GM18907 (cell line): ENCODE measurements at regions not wholly inside any gene's neighbourhood (a gene's known extent, or its start where the extent isn't known, plus 50 kb on each side); places are given as distances from the start of the nearest gene placed in this dataset.
"Not testable (repeated sequence)": the region's sequence is repeated elsewhere in the genome, so short reads cannot be mapped to it uniquely, and the experiment has no call there.

ENCODE experiments used
- ATAC-seq: cut with Tn5 transposase; IDR thresholded peaks from one replicate; pipeline ENCODE4 v1.9.1; 2021; ENCODE audit warnings: mild to moderate bottlenecking, moderate library complexity; ENCODE audit not compliant: unreplicated experiment

- ATAC-seq, result no peak
Observed at GRCh38 chr22:48936391-48936790, 891.3 kb downstream of the BRD1 start.

- no peak for ATAC-seq
Observed at GRCh38 chr22:48934446-48934845, 893.2 kb downstream of the BRD1 start.

- no peak for ATAC-seq
Observed at GRCh38 chr22:48931452-48931851, 896.2 kb downstream of the BRD1 start.

DNA sequence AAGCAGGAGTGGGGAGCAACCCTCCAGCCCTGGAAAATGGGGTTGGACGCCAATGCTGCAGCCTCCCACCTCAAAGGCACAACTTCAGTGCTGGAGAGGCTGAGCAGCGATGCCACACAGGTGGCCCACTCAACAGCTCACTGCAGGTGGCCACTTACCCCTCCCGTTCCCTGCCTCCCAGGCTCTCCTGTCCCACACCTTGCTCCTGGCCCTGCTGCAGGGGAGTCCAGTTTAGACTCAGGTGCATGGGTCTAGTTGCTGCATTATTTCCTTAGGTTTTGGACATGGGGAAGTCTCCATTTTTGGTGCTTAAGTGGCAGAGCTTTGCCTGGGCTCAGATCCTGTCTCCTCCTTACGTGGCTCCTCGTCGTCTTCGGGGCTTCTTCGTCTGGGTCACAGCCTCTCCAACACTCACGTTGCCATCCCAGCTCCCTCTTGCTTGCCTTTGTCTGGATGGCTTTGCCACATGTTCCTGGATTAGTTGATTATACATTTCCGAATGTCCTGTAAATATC is 898.3 kb downstream of the BRD1 start:
- no peak for ATAC-seq

GRCh38 chr22:48927591-48927990 is 900.1 kb downstream of the BRD1 start:
- ATAC-seq, result no peak

DNA sequence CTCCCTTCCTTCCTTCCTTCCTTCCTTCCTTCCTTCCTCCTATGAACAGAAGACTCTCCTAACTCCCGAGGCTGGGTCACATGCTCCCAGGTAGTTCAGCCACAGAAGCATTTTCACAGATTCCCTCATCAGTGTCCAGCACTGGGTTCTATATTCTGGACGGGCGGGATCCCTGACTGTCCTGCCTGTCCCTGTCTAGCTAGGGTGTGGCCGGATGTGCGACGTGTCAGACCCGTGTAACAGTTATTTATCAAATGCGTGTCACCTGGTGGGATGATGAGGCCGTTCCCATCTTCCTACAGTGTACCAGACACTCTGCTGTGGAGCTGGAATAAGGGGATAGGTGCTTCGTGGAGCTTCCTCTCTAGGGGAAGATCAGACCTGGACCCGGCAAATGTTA is 901.0 kb downstream of the BRD1 start:
- ATAC-seq, result no peak

DNA sequence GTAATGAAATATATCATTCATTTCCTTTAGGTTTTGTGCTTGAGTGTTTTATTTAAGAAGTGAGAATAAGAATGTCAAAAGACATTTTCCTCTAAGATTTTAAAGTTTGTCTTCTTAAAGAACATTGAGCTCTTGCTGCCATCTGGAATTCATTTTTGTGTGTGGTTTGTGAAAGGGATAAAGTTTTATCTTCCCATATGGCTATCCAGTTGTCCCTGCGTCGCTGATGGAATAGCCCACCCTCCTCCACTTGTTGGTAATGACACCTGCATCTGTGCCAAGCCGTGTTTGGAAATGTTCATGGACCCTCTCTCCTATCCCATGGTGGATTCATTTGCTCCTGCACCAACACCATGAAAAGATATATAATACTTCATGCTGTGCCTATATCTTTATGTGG is 901.5 kb downstream of the BRD1 start:
- ATAC-seq, result no peak

- no peak for ATAC-seq
Observed at GRCh38 chr22:48925450-48925849, 902.2 kb downstream of the BRD1 start.

- no peak for ATAC-seq
Observed at GRCh38 chr22:48923996-48924395, 903.7 kb downstream of the BRD1 start.

DNA sequence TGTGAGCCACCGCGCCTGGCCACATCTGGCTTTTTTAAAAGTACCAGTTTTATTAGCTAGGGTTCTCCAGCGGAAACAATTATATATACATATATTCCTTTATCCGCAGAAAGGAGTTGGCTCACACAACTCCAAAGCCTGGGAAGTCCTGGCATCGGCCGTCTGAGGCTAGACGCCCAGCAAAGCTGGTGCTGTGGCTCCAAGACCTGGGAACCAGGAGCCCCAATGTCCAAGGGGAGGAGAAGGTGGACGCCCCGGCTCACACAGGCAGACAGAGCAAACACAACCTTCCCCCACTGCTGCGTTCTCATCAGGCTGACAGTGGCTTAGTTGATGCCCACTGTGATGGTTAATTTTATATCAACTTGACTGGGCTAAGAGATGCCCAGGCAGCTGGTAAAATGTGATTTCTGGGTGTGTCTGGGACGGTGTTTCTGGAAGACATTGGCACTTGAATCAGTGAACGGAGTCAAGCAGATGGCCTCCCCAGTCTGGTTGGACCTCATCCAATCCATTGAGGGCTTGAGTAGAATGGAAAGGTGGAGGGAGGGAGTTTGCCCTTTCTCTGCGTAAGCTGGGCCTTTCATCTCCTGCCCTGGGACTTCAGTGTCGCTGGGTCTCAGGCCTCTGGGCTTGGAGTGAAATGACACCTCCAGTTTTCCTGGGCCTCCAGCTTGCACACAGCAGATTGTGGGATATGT is 904.4 kb downstream of the BRD1 start:
- ATAC-seq, result no peak

GRCh38 chr22:48921411-48921903 is 906.2 kb downstream of the BRD1 start:
- no peak for ATAC-seq

- ATAC-seq, result no peak
Observed at GRCh38 chr22:48920776-48921241, 906.9 kb downstream of the BRD1 start.

DNA sequence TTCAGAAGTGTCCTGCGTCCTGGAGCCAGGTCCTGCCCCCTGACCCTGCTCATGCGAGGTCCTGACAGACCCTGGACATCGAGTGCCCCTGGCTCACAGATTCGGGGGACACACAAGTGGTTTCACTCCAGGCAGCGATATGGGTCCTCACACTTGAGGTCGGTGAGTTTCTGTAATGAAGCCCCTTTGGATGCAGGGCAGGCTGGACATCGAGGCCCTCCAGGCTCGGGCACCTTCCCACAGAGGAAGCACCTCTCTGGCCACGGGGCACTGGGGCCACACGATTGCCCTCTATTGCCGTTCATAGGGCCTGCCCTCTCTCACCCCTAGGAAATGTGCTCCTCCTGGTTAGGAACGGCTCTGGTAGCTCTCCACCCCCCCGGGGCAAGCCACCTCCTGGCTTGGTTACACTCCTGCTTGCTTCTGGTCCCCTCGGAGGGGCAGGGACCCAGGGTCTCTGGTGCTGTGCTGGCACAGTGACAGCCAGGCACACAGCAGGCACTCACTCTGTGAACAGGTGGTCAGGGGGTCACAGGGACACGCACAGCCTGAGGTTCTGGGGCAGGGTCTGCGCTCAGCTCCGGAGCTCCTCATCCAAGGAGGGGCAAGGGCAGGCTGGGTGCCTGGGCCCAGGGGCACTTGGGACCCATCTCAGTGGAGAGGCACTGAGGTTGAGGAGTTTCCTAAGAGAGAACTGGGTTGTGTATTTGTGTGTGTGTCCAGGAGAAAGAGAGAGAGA is 907.7 kb downstream of the BRD1 start:
- no peak for ATAC-seq

- no peak for ATAC-seq
Observed at GRCh38 chr22:48919187-48919590, 908.5 kb downstream of the BRD1 start.

- ATAC-seq, result no peak
Observed at GRCh38 chr22:48918585-48919186, 909.0 kb downstream of the BRD1 start.

GRCh38 chr22:48912356-48913066 is 915.2 kb downstream of the BRD1 start:
- ATAC-seq, result not testable (repeated sequence)

GRCh38 chr22:48911647-48912046 is 916.0 kb downstream of the BRD1 start:
- ATAC-seq, result not testable (repeated sequence)

DNA sequence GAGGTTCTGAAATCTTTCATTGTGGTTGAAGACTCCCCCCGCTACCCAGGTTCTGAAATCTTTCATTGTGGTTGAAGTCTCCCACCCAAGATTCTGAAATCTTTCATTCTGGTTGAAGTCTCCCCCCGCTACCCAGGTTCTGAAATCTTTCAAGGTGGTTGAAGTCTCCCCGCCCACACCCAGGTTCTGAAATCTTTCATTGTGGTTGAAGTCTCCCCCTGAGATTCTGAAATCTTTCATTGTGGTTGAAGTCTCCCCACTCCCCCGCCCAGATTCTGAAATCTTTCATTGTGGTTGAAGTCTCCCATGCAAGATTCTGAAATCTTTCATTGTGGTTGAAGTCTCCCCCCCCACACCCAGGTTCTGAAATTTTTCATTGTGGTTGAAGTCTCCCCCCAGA is 916.6 kb downstream of the BRD1 start:
- not testable (repeated sequence) for ATAC-seq

GRCh38 chr22:48908547-48908946 is 919.1 kb downstream of the BRD1 start:
- no peak for ATAC-seq

DNA sequence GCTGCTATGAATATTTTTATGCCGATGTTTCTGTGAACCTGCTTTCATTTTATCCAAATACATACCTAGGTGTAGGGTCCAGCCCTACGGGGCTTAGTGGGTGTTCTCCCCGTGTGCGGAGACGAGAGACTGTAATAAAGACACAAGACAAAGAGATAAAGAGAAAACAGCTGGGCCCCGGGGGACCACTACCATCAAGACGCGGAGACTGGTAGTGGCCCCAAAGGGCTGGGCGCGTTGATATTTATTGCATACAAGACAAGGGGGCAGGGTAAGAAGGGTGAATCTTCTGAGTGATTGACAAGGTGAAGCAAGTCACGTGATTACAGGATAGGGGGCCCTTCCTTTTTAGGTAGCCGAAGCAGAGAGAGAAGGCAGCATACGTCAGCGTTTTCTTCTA is 920.1 kb downstream of the BRD1 start:
- ATAC-seq, result no peak
